NT2/D1 (cell line): ENCODE measurements at regions not wholly inside any gene's neighbourhood (a gene's known extent, or its start where the extent isn't known, plus 50 kb on each side); places are given as distances from the start of the nearest gene placed in this dataset.

Experiments
- DNase-seq: peaks from one replicate; pipeline ENCODE4 v3.0.0-alpha.2; 2011; ENCODE audit warnings: low read depth, low spot score
- H3K27me3 ChIP-seq: 2 replicates; pipeline ENCODE4 v1.6.0; 2011; ENCODE audit warnings: mild to moderate bottlenecking; ENCODE audit not compliant: insufficient read length, insufficient read depth
- H3K36me3 ChIP-seq: 2 replicates; pipeline ENCODE4 v1.6.1; 2011; ENCODE audit warnings: mild to moderate bottlenecking, low read length, mixed read lengths; ENCODE audit not compliant: insufficient read depth, insufficient read length
- H3K4me1 ChIP-seq: 2 replicates; pipeline ENCODE4 v1.5.1; 2011; ENCODE audit not compliant: insufficient read depth, insufficient read length
- H3K4me3 ChIP-seq: 2 replicates; pipeline ENCODE4 v1.5.1; 2011; ENCODE audit warnings: low read depth; ENCODE audit not compliant: insufficient read length
- H3K9ac ChIP-seq: 2 replicates; pipeline ENCODE4 v1.6.0; 2011; ENCODE audit warnings: low read depth; ENCODE audit not compliant: insufficient read length
- H3K9me3 ChIP-seq: 2 replicates; pipeline ENCODE4 v1.5.1; 2011; ENCODE audit warnings: mild to moderate bottlenecking, low read length; ENCODE audit not compliant: insufficient read depth
- SUZ12 ChIP-seq: IDR thresholded peaks from 2 replicates; pipeline ENCODE4 v1.6.1; 2011; ENCODE audit not compliant: insufficient read length, insufficient read depth; ENCODE audit errors: extremely low read depth
- YY1 ChIP-seq: IDR thresholded peaks from 2 replicates; pipeline ENCODE4 v1.6.1; 2011; ENCODE audit not compliant: insufficient read length, insufficient read depth
- ZNF274 ChIP-seq: IDR thresholded peaks from 2 replicates; pipeline ENCODE4 v1.6.1; 2011; ENCODE audit warnings: mild to moderate bottlenecking, low read depth, low read length

- Histone ChIP-seq H3K36me3 (no peaks in the 10 kb centered on the region), H3K9ac (no peak overlapping the region), H3K9me3 (no peaks in the 10 kb centered on the region), H3K4me1 (no peaks in the 10 kb centered on the region), H3K4me3 (no peak overlapping the region), H3K27me3 (no peaks in the 10 kb centered on the region)
- TF ChIP-seq SUZ12 (no peak), YY1 (no peak), ZNF274 (no peak)
- DNase-seq = no peak
Observed at GRCh38 chr1:193408782-193409293, 222.4 kb upstream of the B3GALT2 start.

DNA sequence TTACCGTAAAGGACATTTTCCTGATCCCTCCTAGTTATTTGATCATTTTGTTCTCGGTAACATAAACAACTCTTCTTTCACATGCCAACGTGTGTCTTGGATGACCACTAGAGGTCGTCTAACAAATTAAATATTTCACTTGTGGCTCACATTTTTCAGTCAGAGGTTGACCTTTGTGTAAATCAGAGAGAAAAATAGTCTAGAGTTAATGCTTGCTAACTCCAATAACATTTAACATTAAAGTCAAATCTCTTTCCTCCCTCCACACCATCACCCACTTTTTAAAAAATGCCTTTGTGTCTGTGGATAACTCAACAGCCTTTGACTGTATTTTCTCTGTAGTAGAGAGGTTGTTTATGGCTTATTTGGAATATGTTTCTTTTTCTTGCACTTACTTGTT is 220.5 kb upstream of the B3GALT2 start:
- TF ChIP-seq SUZ12 (no peak), ZNF274 (no peak), YY1 (no peak)
- Histone ChIP-seq H3K36me3 (no peaks in the 10 kb centered on the region), H3K4me1 (no peaks in the 10 kb centered on the region), H3K9ac (no peak overlapping the region), H3K27me3 (no peaks in the 10 kb centered on the region), H3K4me3 (no peak overlapping the region), H3K9me3 (no peaks in the 10 kb centered on the region)
- DNase-seq = peak; percentile 18

DNA sequence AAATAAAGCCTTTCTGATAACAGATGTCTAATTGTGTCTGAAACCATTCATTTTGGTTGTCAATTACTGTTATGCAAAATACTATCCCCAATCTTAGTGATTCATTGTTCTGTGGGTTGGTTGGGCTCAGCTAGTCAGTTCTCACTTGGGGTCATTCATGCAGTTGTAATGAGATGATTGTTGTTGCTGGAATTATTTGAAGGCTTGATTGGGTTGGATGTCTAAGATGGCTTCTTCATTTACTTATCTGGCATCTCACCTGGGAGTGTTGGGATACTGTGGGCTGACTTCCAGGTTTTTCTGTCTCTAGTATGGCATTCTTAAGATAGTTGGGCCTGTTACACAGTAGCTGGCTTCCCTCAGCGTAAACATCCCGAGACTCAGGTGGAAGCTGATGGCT is 217.8 kb upstream of the B3GALT2 start:
- Histone ChIP-seq H3K4me1 (no peaks in the 10 kb centered on the region), H3K9me3 (no peaks in the 10 kb centered on the region), H3K9ac (no peak overlapping the region), H3K27me3 (no peaks in the 10 kb centered on the region), H3K36me3 (no peaks in the 10 kb centered on the region), H3K4me3 (no peak overlapping the region)
- DNase-seq = no peak
- no peak for TF ChIP-seq YY1

DNA sequence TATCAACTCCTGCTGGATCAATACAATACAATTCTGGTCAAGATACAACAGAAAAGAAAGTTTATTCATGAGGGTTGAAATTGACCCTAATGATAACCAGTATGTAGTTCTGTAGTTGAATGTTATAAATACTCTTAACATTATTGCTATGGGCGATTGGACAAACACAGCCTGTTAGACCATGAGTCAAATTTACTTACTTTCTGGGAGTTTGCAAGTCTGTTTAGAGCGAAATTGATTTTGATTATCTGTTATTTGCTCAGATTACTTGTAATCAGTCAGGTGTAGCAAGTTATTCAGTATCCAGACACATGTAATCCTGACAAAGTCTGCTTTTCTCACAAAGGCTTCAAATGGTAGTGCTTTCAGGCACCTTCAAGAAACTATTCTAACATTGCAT is 216.6 kb upstream of the B3GALT2 start:
- DNase-seq = no peak
- no peaks in the 10 kb centered on the region for H3K36me3 ChIP-seq
- H3K4me1 ChIP-seq = no peaks in the 10 kb centered on the region
- TF ChIP-seq YY1 (no peak), ZNF274 (no peak), SUZ12 (no peak)
- H3K27me3 ChIP-seq = no peaks in the 10 kb centered on the region
- no peak overlapping the region for H3K4me3 ChIP-seq
- no peak overlapping the region for H3K9ac ChIP-seq
- no peaks in the 10 kb centered on the region for H3K9me3 ChIP-seq

- Histone ChIP-seq H3K36me3 (no peaks in the 10 kb centered on the region), H3K4me1 (no peaks in the 10 kb centered on the region), H3K9me3 (no peaks in the 10 kb centered on the region), H3K27me3 (no peaks in the 10 kb centered on the region), H3K9ac (no peak overlapping the region), H3K4me3 (no peak overlapping the region)
- DNase-seq = no peak
- TF ChIP-seq SUZ12 = no peak
- TF ChIP-seq YY1 = no peak
- TF ChIP-seq ZNF274 = no peak
Observed at GRCh38 chr1:193402037-193402436, 215.6 kb upstream of the B3GALT2 start.

GRCh38 chr1:193394336-193394735 is 207.9 kb upstream of the B3GALT2 start:
- no peak for DNase-seq
- TF ChIP-seq SUZ12 (no peak), ZNF274 (no peak), YY1 (no peak)
- Histone ChIP-seq H3K4me3 (no peak overlapping the region), H3K27me3 (no peaks in the 10 kb centered on the region), H3K4me1 (no peaks in the 10 kb centered on the region), H3K36me3 (no peaks in the 10 kb centered on the region), H3K9me3 (no peaks in the 10 kb centered on the region), H3K9ac (no peak overlapping the region)

DNA sequence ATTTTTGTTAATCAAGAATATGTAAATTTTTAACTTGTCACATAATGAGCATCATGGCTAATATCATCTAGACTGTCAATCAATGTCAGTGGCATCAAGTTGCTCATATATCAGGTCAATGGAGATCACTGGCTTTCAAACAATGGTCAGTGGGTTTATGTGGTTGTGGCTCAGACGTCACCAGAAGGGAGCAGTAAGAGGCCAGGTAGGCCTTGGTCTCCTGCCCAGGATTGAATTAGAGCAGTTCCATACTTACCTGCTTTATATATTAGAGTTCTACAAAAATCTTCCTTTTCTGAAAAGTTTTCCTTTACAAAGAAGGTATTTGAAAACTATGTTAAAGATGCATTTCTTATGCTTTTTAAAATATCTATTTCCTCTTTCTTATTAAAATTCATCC is 206.3 kb upstream of the B3GALT2 start:
- TF ChIP-seq YY1 = no peak
- no peak for TF ChIP-seq SUZ12
- no peak for TF ChIP-seq ZNF274
- Histone ChIP-seq H3K4me1 (no peaks in the 10 kb centered on the region), H3K4me3 (no peak overlapping the region), H3K9me3 (peaks cover 10% of the 10 kb centered on the region; the same call in 1 of the 2 replicates), H3K36me3 (no peaks in the 10 kb centered on the region), H3K9ac (no peak overlapping the region), H3K27me3 (no peaks in the 10 kb centered on the region)
- no peak for DNase-seq

- DNase-seq = no peak
- TF ChIP-seq SUZ12 = no peak
- TF ChIP-seq ZNF274 = no peak
- no peak for TF ChIP-seq YY1
- H3K27me3 ChIP-seq = no peaks in the 10 kb centered on the region
- no peaks in the 10 kb centered on the region for H3K4me1 ChIP-seq
- no peaks in the 10 kb centered on the region for H3K36me3 ChIP-seq
- no peak overlapping the region for H3K4me3 ChIP-seq
- no peak overlapping the region for H3K9ac ChIP-seq
- peaks cover 10% of the 10 kb centered on the region; the same call in 1 of the 2 replicates for H3K9me3 ChIP-seq
Observed at GRCh38 chr1:193388683-193389082, 202.3 kb upstream of the B3GALT2 start.
